Erythroblast (primary cell): ENCODE measurements at regions not wholly inside any gene's neighbourhood (a gene's known extent, or its start where the extent isn't known, plus 50 kb on each side); places are given as distances from the start of the nearest gene placed in this dataset.

Experiments
- GATA1 ChIP-seq: IDR thresholded peaks from 2 replicates; pipeline ENCODE4 v1.6.1; 2011; ENCODE audit warnings: low read depth, mild to moderate bottlenecking, control low read depth, low read length, moderate library complexity
- POLR2A ChIP-seq: IDR thresholded peaks from 2 replicates; pipeline ENCODE4 v1.6.1; 2011; ENCODE audit warnings: mild to moderate bottlenecking, low read length

- TF ChIP-seq POLR2A (no peak), GATA1 (no peak)
Measured at GRCh38 chr1:185388815-185389214, 71.8 kb upstream of the IVNS1ABP start.
